GM19328 (cell line): ENCODE measurements at regions not wholly inside any gene's neighbourhood (a gene's known extent, or its start where the extent isn't known, plus 50 kb on each side); places are given as distances from the start of the nearest gene placed in this dataset.

Experiments used
- ATAC-seq: cut with Tn5 transposase; IDR thresholded peaks from one replicate; pipeline ENCODE4 v1.9.1; 2021; ENCODE audit warnings: mild to moderate bottlenecking, moderate library complexity; ENCODE audit not compliant: unreplicated experiment

GRCh38 chr1:198105185-198105584 lies 51.6 kb upstream of the NEK7 start:
- no peak for ATAC-seq

- ATAC-seq = no peak
These were observed 50.8 kb upstream of the NEK7 start for GRCh38 chr1:198106011-198106410.
